ENCODE measurements at regions not wholly inside any gene's neighbourhood (a gene's known extent, or its start where the extent isn't known, plus 50 kb on each side); places are given as distances from the start of the nearest gene placed in this dataset.

- TF ChIP-seq BHLHE40 (IDR thresholded peaks at IDR 0.05; ENCODE audit: borderline replicate concordance) = no peak
- no peak for TF ChIP-seq SUZ12 (IDR thresholded peaks at IDR 0.05)
Measured at GRCh38 chr4:29970626-29971025, 749.5 kb upstream of the PCDH7 start.

Data from HEK293T (cell line).